Naive thymus-derived CD8-positive, alpha-beta T cell (primary cell): ENCODE measurements at regions not wholly inside any gene's neighbourhood (a gene's known extent, or its start where the extent isn't known, plus 50 kb on each side); places are given as distances from the start of the nearest gene placed in this dataset.
"Not testable (repeated sequence)": the region's sequence is repeated elsewhere in the genome, so short reads cannot be mapped to it uniquely, and the experiment has no call there.

ENCODE experiments used
- ATAC-seq, 2 donors: fragments of 150-1000 bp; cut with Tn5 transposase in 1 of 2; sonication (Bioruptor Pico), chemical (Tn5 transposase) in 1 of 2; 1 replicate in 1 of 2; 2 replicates in 1 of 2; pipeline ENCODE4 v1.10.0; 2021; ENCODE audit warnings: mild to moderate bottlenecking in 2 of 2, moderate library complexity in 2 of 2
- POLR2A ChIA-PET: fragments of 350-600 bp; sonication (Branson Sonifier 250); formaldehyde crosslinking; loops from one replicate; lab custom pipeline; 2021; ENCODE audit warnings: antibody characterized with exemption; lab: Charles Lee
- DNase-seq, 10 donors: peaks; one replicate each; pipeline versions ENCODE4 v3.0.0 to v3.0.0-alpha.2; 2020 to 2022
- H3K27ac Mint-ChIP-seq, 10 donors: one replicate each; pipeline ENCODE4 v1.8.0; 2020 to 2022; ENCODE audit warnings: mild to moderate bottlenecking in 10 of 10, mixed read lengths in 10 of 10, moderate library complexity in 4 of 10, inconsistent platforms in 1 of 10
- H3K27me3 Mint-ChIP-seq, 5 donors: one replicate each; pipeline ENCODE4 v1.8.0; 2021 to 2022; ENCODE audit warnings: mixed read lengths in 5 of 5
- H3K36me3 Mint-ChIP-seq, 3 donors: one replicate each; pipeline ENCODE4 v1.8.0; 2020 to 2022; ENCODE audit warnings: mixed read lengths in 3 of 3, mild to moderate bottlenecking in 2 of 3, inconsistent platforms in 1 of 3
- H3K4me1 Mint-ChIP-seq, 4 donors: one replicate each; pipeline ENCODE4 v1.8.0; 2021 to 2022; ENCODE audit warnings: mixed read lengths in 4 of 4
- H3K4me3 Mint-ChIP-seq, 10 donors: one replicate each; pipeline ENCODE4 v1.8.0; 2020 to 2022; ENCODE audit warnings: mild to moderate bottlenecking in 10 of 10, mixed read lengths in 10 of 10, moderate library complexity in 6 of 10, inconsistent platforms in 1 of 10
- H3K9me3 Mint-ChIP-seq, 9 donors: one replicate each; pipeline ENCODE4 v1.8.0; 2020 to 2022; ENCODE audit warnings: mixed read lengths in 9 of 9, mild to moderate bottlenecking in 3 of 9, inconsistent platforms in 1 of 9, moderate library complexity in 1 of 9

- no peaks in the 10 kb centered on the region for H3K9me3 Mint-ChIP-seq
- peaks cover 0 to 6% (median 0%) of the 10 kb centered on the region in 5 donors for H3K27me3 Mint-ChIP-seq
- H3K36me3 Mint-ChIP-seq: no peaks in the 10 kb centered on the region
- no peak overlapping the region for H3K4me3 Mint-ChIP-seq
- DNase-seq: no peak
- no peak for ATAC-seq
- no peak overlapping the region for H3K27ac Mint-ChIP-seq
- POLR2A ChIA-PET: no interaction called here
- peaks cover 0 to 1% (median 0%) of the 10 kb centered on the region in 4 donors for H3K4me1 Mint-ChIP-seq
These were observed 160.2 kb upstream of the IL12B start for GRCh38 chr5:159490507-159490906.

- H3K9me3 Mint-ChIP-seq: no peaks in the 10 kb centered on the region
- no peaks in the 10 kb centered on the region for H3K36me3 Mint-ChIP-seq
- H3K4me3 Mint-ChIP-seq: no peak overlapping the region
- POLR2A ChIA-PET: no interaction called here
- no peak for ATAC-seq
- H3K27me3 Mint-ChIP-seq: peaks cover 0 to 6% (median 1%) of the 10 kb centered on the region in 5 donors
- no peaks in the 10 kb centered on the region for H3K4me1 Mint-ChIP-seq
- no peak for DNase-seq
- no peak overlapping the region for H3K27ac Mint-ChIP-seq
These were observed 163.4 kb upstream of the IL12B start for GRCh38 chr5:159493696-159494095.

GRCh38 chr5:159496773-159497172, 166.5 kb upstream of the IL12B start:
- ATAC-seq (no peak), DNase-seq (no peak)
- Mint-ChIP-seq H3K27ac (no peak overlapping the region), H3K27me3 (peaks cover 0 to 6% (median 1%) of the 10 kb centered on the region in 5 donors), H3K9me3 (peaks cover 0 to 5% (median 0%) of the 10 kb centered on the region in 9 donors), H3K4me3 (no peak overlapping the region), H3K36me3 (peaks cover 0 to 7% (median 0%) of the 10 kb centered on the region in 3 donors), H3K4me1 (no peaks in the 10 kb centered on the region)
- POLR2A ChIA-PET: no interaction called here

GRCh38 chr5:159497221-159497620, 166.9 kb upstream of the IL12B start:
- DNase-seq (no peak), ATAC-seq (no peak)
- Mint-ChIP-seq H3K27ac (no peak overlapping the region), H3K4me3 (no peak overlapping the region), H3K27me3 (peaks cover 0 to 6% (median 1%) of the 10 kb centered on the region in 5 donors), H3K9me3 (peaks cover 0 to 5% (median 0%) of the 10 kb centered on the region in 9 donors), H3K4me1 (no peaks in the 10 kb centered on the region), H3K36me3 (peaks cover 0 to 7% (median 0%) of the 10 kb centered on the region in 3 donors)
- POLR2A ChIA-PET: no interaction called here

GRCh38 chr5:159498630-159499029, 168.3 kb upstream of the IL12B start:
- Mint-ChIP-seq H3K4me1 (no peaks in the 10 kb centered on the region), H3K4me3 (no peak overlapping the region), H3K27me3 (peaks cover 0 to 6% (median 1%) of the 10 kb centered on the region in 5 donors), H3K9me3 (peaks cover 0 to 5% (median 0%) of the 10 kb centered on the region in 9 donors), H3K36me3 (peaks cover 0 to 7% (median 0%) of the 10 kb centered on the region in 3 donors), H3K27ac (no peak overlapping the region)
- DNase-seq (no peak), ATAC-seq (no peak)
- POLR2A ChIA-PET: no interaction called here

GRCh38 chr5:159502116-159502515, 171.8 kb upstream of the IL12B start:
- H3K4me1 Mint-ChIP-seq, H3K27ac Mint-ChIP-seq, H3K27me3 Mint-ChIP-seq, H3K36me3 Mint-ChIP-seq, POLR2A ChIA-PET, ATAC-seq, H3K4me3 Mint-ChIP-seq, H3K9me3 Mint-ChIP-seq, DNase-seq: not testable (repeated sequence)

- Mint-ChIP-seq H3K27ac (no peak overlapping the region), H3K9me3 (peaks cover 0 to 5% (median 0%) of the 10 kb centered on the region in 9 donors), H3K4me3 (no peak overlapping the region), H3K36me3 (peaks cover 0 to 7% (median 0%) of the 10 kb centered on the region in 3 donors), H3K27me3 (peaks cover 0 to 3% (median 0%) of the 10 kb centered on the region in 5 donors), H3K4me1 (no peaks in the 10 kb centered on the region)
- POLR2A ChIA-PET: no interaction called here
- no peak for DNase-seq
- no peak for ATAC-seq
These were observed 172.9 kb upstream of the IL12B start for GRCh38 chr5:159503236-159503635.

- ATAC-seq (no peak), DNase-seq (no peak)
- no peak overlapping the region for H3K4me3 Mint-ChIP-seq
- H3K4me1 Mint-ChIP-seq: no peaks in the 10 kb centered on the region
- POLR2A ChIA-PET: no interaction called here
- H3K36me3 Mint-ChIP-seq: peaks cover 0 to 7% (median 0%) of the 10 kb centered on the region in 3 donors
- H3K27me3 Mint-ChIP-seq: no peaks in the 10 kb centered on the region
- peaks cover 0 to 5% (median 0%) of the 10 kb centered on the region in 9 donors for H3K9me3 Mint-ChIP-seq
- no peak overlapping the region for H3K27ac Mint-ChIP-seq
These were observed 174.0 kb upstream of the IL12B start for GRCh38 chr5:159504106-159504856.

- H3K4me3 Mint-ChIP-seq: no peak overlapping the region
- POLR2A ChIA-PET: no interaction called here
- H3K4me1 Mint-ChIP-seq: no peaks in the 10 kb centered on the region
- peak overlapping the region in 2 of 10 donors; percentile 22 to 24 for H3K27ac Mint-ChIP-seq
- ATAC-seq (no peak), DNase-seq (no peak)
- no peaks in the 10 kb centered on the region for H3K27me3 Mint-ChIP-seq
- H3K9me3 Mint-ChIP-seq: peaks cover 0 to 5% (median 0%) of the 10 kb centered on the region in 9 donors
- H3K36me3 Mint-ChIP-seq: peaks cover 0 to 2% (median 0%) of the 10 kb centered on the region in 3 donors
These were observed 174.6 kb upstream of the IL12B start for GRCh38 chr5:159504857-159505304.

GRCh38 chr5:159507055-159507454, 176.8 kb upstream of the IL12B start:
- H3K4me3 Mint-ChIP-seq: no peak overlapping the region
- ATAC-seq (no peak), DNase-seq (no peak)
- H3K27me3 Mint-ChIP-seq: peaks cover 0 to 3% (median 2%) of the 10 kb centered on the region in 5 donors
- H3K9me3 Mint-ChIP-seq: peaks cover 0 to 3% (median 0%) of the 10 kb centered on the region in 9 donors
- H3K36me3 Mint-ChIP-seq: no peaks in the 10 kb centered on the region
- POLR2A ChIA-PET: no interaction called here
- no peaks in the 10 kb centered on the region for H3K4me1 Mint-ChIP-seq
- H3K27ac Mint-ChIP-seq: no peak overlapping the region

GRCh38 chr5:159507661-159508060, 177.4 kb upstream of the IL12B start:
- Mint-ChIP-seq H3K27me3 (peaks cover 0 to 4% (median 2%) of the 10 kb centered on the region in 5 donors), H3K36me3 (no peaks in the 10 kb centered on the region), H3K9me3 (no peaks in the 10 kb centered on the region), H3K4me3 (no peak overlapping the region), H3K27ac (no peak overlapping the region), H3K4me1 (no peaks in the 10 kb centered on the region)
- ATAC-seq: no peak
- POLR2A ChIA-PET: no interaction called here
- no peak for DNase-seq

- Mint-ChIP-seq H3K36me3 (no peaks in the 10 kb centered on the region), H3K27ac (no peak overlapping the region), H3K27me3 (peaks cover 0 to 10% (median 3%) of the 10 kb centered on the region in 5 donors), H3K4me3 (no peak overlapping the region), H3K9me3 (no peaks in the 10 kb centered on the region), H3K4me1 (no peaks in the 10 kb centered on the region)
- no peak for ATAC-seq
- POLR2A ChIA-PET: no interaction called here
- no peak for DNase-seq
These were observed 178.1 kb upstream of the IL12B start for GRCh38 chr5:159508344-159508743.

GRCh38 chr5:159509002-159509660, 178.8 kb upstream of the IL12B start:
- no peak overlapping the region for H3K4me3 Mint-ChIP-seq

More at GRCh38 chr5:159509002-159509660, 178.8 kb upstream of the IL12B start:
- Mint-ChIP-seq H3K27ac (no peak overlapping the region), H3K36me3 (no peaks in the 10 kb centered on the region), H3K9me3 (no peaks in the 10 kb centered on the region), H3K27me3 (peaks cover 0 to 12% (median 3%) of the 10 kb centered on the region in 5 donors), H3K4me1 (no peaks in the 10 kb centered on the region)
- POLR2A ChIA-PET: no interaction called here
- DNase-seq (no peak), ATAC-seq (no peak)
